ENCODE measurements at regions not wholly inside any gene's neighbourhood (a gene's known extent, or its start where the extent isn't known, plus 50 kb on each side); places are given as distances from the start of the nearest gene placed in this dataset.

DNA sequence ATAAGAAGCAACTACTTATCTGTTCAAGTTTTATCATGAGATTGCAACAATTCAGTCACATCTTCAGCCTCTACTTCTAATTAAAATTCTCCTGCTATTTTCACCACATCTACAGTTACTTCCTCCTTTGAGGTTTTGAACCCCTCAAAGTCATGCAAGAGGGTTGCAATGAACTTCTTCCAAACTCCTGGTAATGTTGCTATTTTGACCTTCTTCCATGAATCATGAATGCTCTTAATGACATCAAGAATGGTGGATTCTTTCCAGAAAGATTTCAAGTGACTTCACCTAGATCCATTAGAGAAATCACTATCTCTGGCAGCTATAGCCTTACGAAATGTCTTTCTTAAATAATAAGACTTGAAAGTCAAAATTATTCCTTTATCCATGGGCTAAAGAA lies 1052.8 kb upstream of the NRXN1 start:
- ChIA-PET CTCF (interaction anchor here (0.5 kb wide), 1 partner anchor 1184 kb away, joined by 3 read pairs; no protein-coding TSS in a partner anchor), POLR2A (no interaction called here)
- TF ChIP-seq, protein P1, sequence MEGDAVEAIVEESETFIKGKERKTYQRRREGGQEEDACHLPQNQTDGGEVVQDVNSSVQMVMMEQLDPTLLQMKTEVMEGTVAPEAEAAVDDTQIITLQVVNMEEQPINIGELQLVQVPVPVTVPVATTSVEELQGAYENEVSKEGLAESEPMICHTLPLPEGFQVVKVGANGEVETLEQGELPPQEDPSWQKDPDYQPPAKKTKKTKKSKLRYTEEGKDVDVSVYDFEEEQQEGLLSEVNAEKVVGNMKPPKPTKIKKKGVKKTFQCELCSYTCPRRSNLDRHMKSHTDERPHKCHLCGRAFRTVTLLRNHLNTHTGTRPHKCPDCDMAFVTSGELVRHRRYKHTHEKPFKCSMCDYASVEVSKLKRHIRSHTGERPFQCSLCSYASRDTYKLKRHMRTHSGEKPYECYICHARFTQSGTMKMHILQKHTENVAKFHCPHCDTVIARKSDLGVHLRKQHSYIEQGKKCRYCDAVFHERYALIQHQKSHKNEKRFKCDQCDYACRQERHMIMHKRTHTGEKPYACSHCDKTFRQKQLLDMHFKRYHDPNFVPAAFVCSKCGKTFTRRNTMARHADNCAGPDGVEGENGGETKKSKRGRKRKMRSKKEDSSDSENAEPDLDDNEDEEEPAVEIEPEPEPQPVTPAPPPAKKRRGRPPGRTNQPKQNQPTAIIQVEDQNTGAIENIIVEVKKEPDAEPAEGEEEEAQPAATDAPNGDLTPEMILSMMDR (IDR thresholded peaks at IDR 0.05; ENCODE audit: low read depth, low read length): no peak
- Histone ChIP-seq H3K9me3 (ENCODE audit: control insufficient read depth, insufficient read depth, low read length) (no peaks in the 10 kb centered on the region), H3K27ac (ENCODE audit: low read depth, low read length) (no peak overlapping the region), H3K27me3 (ENCODE audit: control insufficient read depth, insufficient read depth, low read length) (no peaks in the 10 kb centered on the region), H3K4me3 (ENCODE audit: low read depth, low read length) (no peak overlapping the region)
- DNase-seq (ENCODE audit: low read depth, low spot score): no peak

DNA sequence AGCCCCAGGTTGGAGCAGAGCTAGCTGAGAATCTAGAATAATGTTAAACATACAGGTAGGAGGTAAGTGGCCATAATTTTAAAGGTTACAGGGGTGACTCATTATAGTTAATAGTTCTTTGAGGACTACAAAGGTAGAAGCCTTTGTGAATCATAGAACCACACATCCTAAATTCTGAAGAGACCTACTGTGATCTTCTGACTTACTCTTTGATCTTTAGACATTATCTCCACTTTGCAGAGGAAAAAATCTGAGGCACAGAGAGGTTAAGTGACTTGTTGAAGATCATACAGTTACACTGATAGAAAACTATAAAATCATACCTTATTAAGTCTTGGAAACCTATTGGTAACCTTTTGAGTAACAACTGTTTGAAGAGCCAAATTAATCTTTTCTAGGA lies 1051.3 kb upstream of the NRXN1 start:
- Histone ChIP-seq H3K4me3 (ENCODE audit: low read depth, low read length) (no peak overlapping the region), H3K9me3 (ENCODE audit: control insufficient read depth, insufficient read depth, low read length) (no peaks in the 10 kb centered on the region), H3K27me3 (ENCODE audit: control insufficient read depth, insufficient read depth, low read length) (no peaks in the 10 kb centered on the region), H3K27ac (ENCODE audit: low read depth, low read length) (no peak overlapping the region)
- POLR2A ChIA-PET: no interaction called here
- DNase-seq (ENCODE audit: low read depth, low spot score): no peak
- TF ChIP-seq, protein P1 (IDR thresholded peaks at IDR 0.05; ENCODE audit: low read depth, low read length): no peak
- CTCF ChIA-PET: no interaction called here

DNA sequence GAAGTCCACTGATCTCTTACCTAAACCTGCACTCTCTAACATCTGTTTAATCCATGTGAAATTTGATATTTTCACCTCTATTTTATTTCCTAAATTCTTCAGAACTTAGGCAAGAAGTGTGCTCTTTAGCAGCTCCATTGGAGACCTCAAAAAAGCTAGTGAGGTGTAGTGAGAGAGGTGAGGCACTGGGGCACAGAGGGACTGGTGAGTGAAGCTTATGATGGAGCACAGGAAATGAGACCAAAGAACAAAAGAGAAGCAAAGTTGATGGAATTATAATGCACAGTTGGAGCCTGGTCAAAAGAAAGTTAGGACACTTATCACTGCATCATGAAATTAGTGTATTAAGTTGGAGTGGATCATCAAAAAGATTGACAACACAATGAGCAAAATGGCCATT lies 1050.7 kb upstream of the NRXN1 start:
- ChIA-PET POLR2A (no interaction called here), CTCF (no interaction called here)
- H3K27me3 ChIP-seq (ENCODE audit: control insufficient read depth, insufficient read depth, low read length): no peaks in the 10 kb centered on the region
- no peak for DNase-seq (ENCODE audit: low read depth, low spot score)
- H3K27ac ChIP-seq (ENCODE audit: low read depth, low read length): no peak overlapping the region
- TF ChIP-seq, protein P1 (IDR thresholded peaks at IDR 0.05; ENCODE audit: low read depth, low read length): no peak
- no peaks in the 10 kb centered on the region for H3K9me3 ChIP-seq (ENCODE audit: control insufficient read depth, insufficient read depth, low read length)
- H3K4me3 ChIP-seq (ENCODE audit: low read depth, low read length): no peak overlapping the region

DNA sequence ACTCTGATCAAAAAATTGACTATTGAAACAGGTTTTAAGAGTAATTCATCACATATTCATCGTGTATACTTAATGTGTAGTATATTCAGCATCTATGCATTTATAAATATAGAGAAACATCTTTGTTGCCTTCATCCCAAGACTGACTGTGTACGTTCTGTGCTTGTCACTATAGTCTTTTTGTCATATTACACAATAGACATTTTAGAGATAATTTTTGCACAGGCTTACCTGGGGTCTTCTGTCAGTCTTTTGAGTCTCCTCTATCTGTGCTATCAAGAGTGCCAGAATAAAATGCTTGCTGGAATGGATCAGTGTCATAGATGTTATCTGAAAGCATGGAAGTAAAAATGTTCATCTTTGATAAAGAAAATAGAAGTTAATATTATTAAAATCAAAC lies 1047.7 kb upstream of the NRXN1 start:
- DNase-seq (ENCODE audit: low read depth, low spot score): no peak
- ChIA-PET CTCF (interaction anchor here (0.5 kb wide), 1 partner anchor 527 kb away, joined by 6 read pairs; no protein-coding TSS in a partner anchor), POLR2A (no interaction called here)
- no peaks in the 10 kb centered on the region for H3K27me3 ChIP-seq (ENCODE audit: control insufficient read depth, insufficient read depth, low read length)
- H3K4me3 ChIP-seq (ENCODE audit: low read depth, low read length): no peak overlapping the region
- no peaks in the 10 kb centered on the region for H3K9me3 ChIP-seq (ENCODE audit: control insufficient read depth, insufficient read depth, low read length)
- H3K27ac ChIP-seq (ENCODE audit: low read depth, low read length): no peak overlapping the region
- TF ChIP-seq, protein P1 (IDR thresholded peaks at IDR 0.05; ENCODE audit: low read depth, low read length): no peak

DNA sequence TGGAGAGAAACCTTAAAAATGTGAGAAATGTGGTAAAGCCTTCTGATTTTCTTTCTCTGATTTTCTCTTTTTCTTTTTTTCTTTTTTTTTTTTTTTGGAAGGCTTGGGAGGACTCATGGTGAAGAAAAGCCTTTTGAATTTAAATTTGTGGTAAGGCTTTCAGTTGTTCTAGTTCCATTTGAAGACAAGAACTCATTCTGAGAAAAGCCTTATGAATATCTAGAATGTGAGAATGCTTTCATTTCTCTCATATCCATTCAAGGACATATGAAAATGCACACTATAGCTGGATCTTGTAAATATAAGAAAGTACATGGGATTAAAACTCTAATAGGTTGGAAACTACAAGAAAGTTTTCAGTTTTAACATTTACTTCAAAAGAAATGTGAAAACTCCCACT lies 1045.2 kb upstream of the NRXN1 start:
- POLR2A ChIA-PET: no interaction called here
- Histone ChIP-seq H3K27me3 (ENCODE audit: control insufficient read depth, insufficient read depth, low read length) (no peaks in the 10 kb centered on the region), H3K27ac (ENCODE audit: low read depth, low read length) (no peak overlapping the region), H3K4me3 (ENCODE audit: low read depth, low read length) (no peak overlapping the region), H3K9me3 (ENCODE audit: control insufficient read depth, insufficient read depth, low read length) (no peaks in the 10 kb centered on the region)
- DNase-seq (ENCODE audit: low read depth, low spot score): no peak
- CTCF ChIA-PET: no interaction called here
- TF ChIP-seq, protein P1 (IDR thresholded peaks at IDR 0.05; ENCODE audit: low read depth, low read length): no peak

All from AG04450 (cell line).